ENCODE measurements at regions not wholly inside any gene's neighbourhood (a gene's known extent, or its start where the extent isn't known, plus 50 kb on each side); places are given as distances from the start of the nearest gene placed in this dataset.

- WGBS (ENCODE audit: extremely low coverage, insufficient read length, low lambda C conversion rate): no CpG with 5 or more reads among the region's 6 CpGs
- no peaks in the 10 kb centered on the region for H3K27me3 ChIP-seq (ENCODE audit: insufficient read depth, low read length)
- H3K79me1 ChIP-seq (ENCODE audit: insufficient read depth, low read depth, low read length, poor library complexity, severe bottlenecking): no peaks in the 10 kb centered on the region
- H4K5ac ChIP-seq (ENCODE audit: insufficient read length, low read depth, low read length): no peak overlapping the region
- no peak overlapping the region for H3K18ac ChIP-seq (ENCODE audit: insufficient read length, low read depth, low read length)
- H3K9ac ChIP-seq (ENCODE audit: extremely low read depth, insufficient read length, low read length): no peak overlapping the region
- H4K8ac ChIP-seq (replicated peaks; ENCODE audit: insufficient read length, low read depth, low read length): no peak overlapping the region
- no peaks in the 10 kb centered on the region for H3K36me3 Mint-ChIP-seq (ENCODE audit: insufficient read depth in 1 of 3, low read depth in 3 of 3)
- no peaks in the 10 kb centered on the region for H4K20me1 ChIP-seq (ENCODE audit: control insufficient read depth, insufficient read depth, insufficient read length)
- H3K14ac ChIP-seq (ENCODE audit: insufficient read depth, low read length): no peak overlapping the region
- TF ChIP-seq, protein P1, sequence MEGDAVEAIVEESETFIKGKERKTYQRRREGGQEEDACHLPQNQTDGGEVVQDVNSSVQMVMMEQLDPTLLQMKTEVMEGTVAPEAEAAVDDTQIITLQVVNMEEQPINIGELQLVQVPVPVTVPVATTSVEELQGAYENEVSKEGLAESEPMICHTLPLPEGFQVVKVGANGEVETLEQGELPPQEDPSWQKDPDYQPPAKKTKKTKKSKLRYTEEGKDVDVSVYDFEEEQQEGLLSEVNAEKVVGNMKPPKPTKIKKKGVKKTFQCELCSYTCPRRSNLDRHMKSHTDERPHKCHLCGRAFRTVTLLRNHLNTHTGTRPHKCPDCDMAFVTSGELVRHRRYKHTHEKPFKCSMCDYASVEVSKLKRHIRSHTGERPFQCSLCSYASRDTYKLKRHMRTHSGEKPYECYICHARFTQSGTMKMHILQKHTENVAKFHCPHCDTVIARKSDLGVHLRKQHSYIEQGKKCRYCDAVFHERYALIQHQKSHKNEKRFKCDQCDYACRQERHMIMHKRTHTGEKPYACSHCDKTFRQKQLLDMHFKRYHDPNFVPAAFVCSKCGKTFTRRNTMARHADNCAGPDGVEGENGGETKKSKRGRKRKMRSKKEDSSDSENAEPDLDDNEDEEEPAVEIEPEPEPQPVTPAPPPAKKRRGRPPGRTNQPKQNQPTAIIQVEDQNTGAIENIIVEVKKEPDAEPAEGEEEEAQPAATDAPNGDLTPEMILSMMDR (conservative IDR thresholded peaks at IDR 0.05): no peak
- no peak overlapping the region for H2BK20ac ChIP-seq (ENCODE audit: low read depth, low read length, poor library complexity, severe bottlenecking)
- no peak overlapping the region for H2BK5ac ChIP-seq (ENCODE audit: insufficient read length, low read length)
- no peak overlapping the region for H3K27ac Mint-ChIP-seq
- H3K56ac ChIP-seq (ENCODE audit: insufficient read length, low read depth, low read length): no peak overlapping the region
- no peaks in the 10 kb centered on the region for H3K23me2 ChIP-seq (ENCODE audit: insufficient read length, low read depth, low read length, poor library complexity, severe bottlenecking)
- H2BK120ac ChIP-seq (ENCODE audit: low read depth, low read length, poor library complexity, severe bottlenecking): no peak overlapping the region
- H2AFZ ChIP-seq (ENCODE audit: low read length): no peak overlapping the region
- no peaks in the 10 kb centered on the region for H3K79me2 ChIP-seq (ENCODE audit: insufficient read depth, low read length)
- no peaks in the 10 kb centered on the region for H3K9me3 ChIP-seq (ENCODE audit: control insufficient read depth, low read depth, low read length)
- H3K4me1 ChIP-seq (ENCODE audit: insufficient read depth, low read length): no peaks in the 10 kb centered on the region
- H3K4me2 ChIP-seq (ENCODE audit: insufficient read depth, insufficient read length, low read length): no peak overlapping the region
- no peak overlapping the region for H3K4ac ChIP-seq (ENCODE audit: low read depth, low read length)
- no peak overlapping the region for H3T11ph ChIP-seq (ENCODE audit: low read length)
- H3K9me3 Mint-ChIP-seq: no peaks in the 10 kb centered on the region
- H3K23ac ChIP-seq (ENCODE audit: insufficient read length, low read depth, low read length): no peak overlapping the region
- H2BK15ac ChIP-seq (ENCODE audit: low read depth, low read length): no peak overlapping the region
- H3K27ac ChIP-seq (ENCODE audit: insufficient read length, low read depth, low read length): no peak overlapping the region
- H3K4me1 Mint-ChIP-seq: peaks cover 0 to 3% of the 10 kb centered on the region in 2 experiments; a peak in 2 of 4 replicates
- no peak overlapping the region for H2BK12ac ChIP-seq (ENCODE audit: insufficient read length, low read depth, low read length)
- no peak for DNase-seq
- H3K27me3 Mint-ChIP-seq (ENCODE audit: low read depth): no peaks in the 10 kb centered on the region; the same call in 1 of the 2 replicates
- H2AK5ac ChIP-seq (ENCODE audit: insufficient read length, low read length): no peak overlapping the region
- H4K91ac ChIP-seq (ENCODE audit: insufficient read length, low read depth, low read length): no peak overlapping the region
- no peak overlapping the region for H3K4me3 Mint-ChIP-seq
Measured at GRCh38 chr18:24530630-24531111, 70.2 kb downstream of the HRH4 start.
